ENCODE measurements at regions not wholly inside any gene's neighbourhood (a gene's known extent, or its start where the extent isn't known, plus 50 kb on each side); places are given as distances from the start of the nearest gene placed in this dataset.

GRCh38 chr5:117973785-117974184 lies 1014.6 kb downstream of the DTWD2 start:
- DNase-seq (ENCODE audit: low read depth in 1 of 2, low spot score in 1 of 2): no peak

GRCh38 chr5:117955831-117956230 lies 1032.5 kb downstream of the DTWD2 start:
- no peak for DNase-seq (ENCODE audit: low read depth in 1 of 2, low spot score in 1 of 2)

- no peak for DNase-seq (ENCODE audit: low read depth in 1 of 2, low spot score in 1 of 2)
These were observed 1034.0 kb downstream of the DTWD2 start for GRCh38 chr5:117954331-117954730.

GRCh38 chr5:117953272-117953671 lies 1035.1 kb downstream of the DTWD2 start:
- no peak for DNase-seq (ENCODE audit: low read depth in 1 of 2, low spot score in 1 of 2)

GRCh38 chr5:117947836-117948235 lies 1040.5 kb downstream of the DTWD2 start:
- DNase-seq (ENCODE audit: low read depth in 1 of 2, low spot score in 1 of 2): no peak

- DNase-seq (ENCODE audit: low read depth in 1 of 2, low spot score in 1 of 2): no peak
These were observed 1041.2 kb downstream of the DTWD2 start for GRCh38 chr5:117947121-117947520.

GRCh38 chr5:117945258-117945657 lies 1043.1 kb downstream of the DTWD2 start:
- no peak for DNase-seq (ENCODE audit: low read depth in 1 of 2, low spot score in 1 of 2)

GRCh38 chr5:117943541-117943940 lies 1044.8 kb downstream of the DTWD2 start:
- DNase-seq (ENCODE audit: low read depth in 1 of 2, low spot score in 1 of 2): no peak

- DNase-seq (ENCODE audit: low read depth in 1 of 2, low spot score in 1 of 2): no peak
These were observed 1045.4 kb downstream of the DTWD2 start for GRCh38 chr5:117942861-117943519.

- no peak for DNase-seq (ENCODE audit: low read depth in 1 of 2, low spot score in 1 of 2)
These were observed 1095.1 kb downstream of the DTWD2 start for GRCh38 chr5:117893211-117893610.

- DNase-seq (ENCODE audit: low read depth in 1 of 2, low spot score in 1 of 2): no peak
These were observed 1096.0 kb downstream of the DTWD2 start for GRCh38 chr5:117892360-117892759.

GRCh38 chr5:117889596-117889995 lies 1098.8 kb downstream of the DTWD2 start:
- no peak for DNase-seq (ENCODE audit: low read depth in 1 of 2, low spot score in 1 of 2)

GRCh38 chr5:117888688-117889087 lies 1099.7 kb downstream of the DTWD2 start:
- DNase-seq (ENCODE audit: low read depth in 1 of 2, low spot score in 1 of 2): no peak

- DNase-seq (ENCODE audit: low read depth in 1 of 2, low spot score in 1 of 2): no peak
These were observed 1106.7 kb downstream of the DTWD2 start for GRCh38 chr5:117881426-117882230.

- DNase-seq (ENCODE audit: low read depth in 1 of 2, low spot score in 1 of 2): no peak
These were observed 1107.4 kb downstream of the DTWD2 start for GRCh38 chr5:117880932-117881331.

GRCh38 chr5:117877731-117878130 lies 1110.6 kb downstream of the DTWD2 start:
- DNase-seq (ENCODE audit: low read depth in 1 of 2, low spot score in 1 of 2): no peak

GRCh38 chr5:117872798-117873368 lies 1115.5 kb downstream of the DTWD2 start:
- no peak for DNase-seq (ENCODE audit: low read depth in 1 of 2, low spot score in 1 of 2)

GRCh38 chr5:117869596-117869995 lies 1118.8 kb downstream of the DTWD2 start:
- DNase-seq (ENCODE audit: low read depth in 1 of 2, low spot score in 1 of 2): no peak

GRCh38 chr5:117863586-117864296 lies 1124.6 kb downstream of the DTWD2 start:
- DNase-seq (ENCODE audit: low read depth in 1 of 2, low spot score in 1 of 2): no peak

- DNase-seq (ENCODE audit: low read depth in 1 of 2, low spot score in 1 of 2): no peak
These were observed 1127.8 kb downstream of the DTWD2 start for GRCh38 chr5:117860550-117860949.

- DNase-seq (ENCODE audit: low read depth in 1 of 2, low spot score in 1 of 2): no peak
These were observed 1129.2 kb downstream of the DTWD2 start for GRCh38 chr5:117859176-117859575.

- DNase-seq (ENCODE audit: low read depth in 1 of 2, low spot score in 1 of 2): no peak
These were observed 1131.6 kb downstream of the DTWD2 start for GRCh38 chr5:117856713-117857112.
